HCT116 (cell line): ENCODE measurements at regions not wholly inside any gene's neighbourhood (a gene's known extent, or its start where the extent isn't known, plus 50 kb on each side); places are given as distances from the start of the nearest gene placed in this dataset.

Source experiments
- CTCF ChIP-seq, 3 experiments: fragments of 200-600 bp in 1 of 3; sonication (generic) in 1 of 3; IDR thresholded peaks in 2 of 3; conservative IDR thresholded peaks in 1 of 3; 2 replicates each; pipeline ENCODE4 v1.5.1; 2012 to 2017; ENCODE audit warnings: low read depth in 2 of 3, low read length in 2 of 3, antibody characterized with exemption in 1 of 3, borderline replicate concordance in 1 of 3, control low read depth in 1 of 3, mild to moderate bottlenecking in 1 of 3, mixed read lengths in 1 of 3, mixed run types in 1 of 3, moderate library complexity in 1 of 3; ENCODE audit not compliant: insufficient read depth in 1 of 3
- EGR1 ChIP-seq: IDR thresholded peaks from 2 replicates; pipeline ENCODE4 v1.6.1; 2012; ENCODE audit warnings: low read depth
- EZH2 ChIP-seq: fragments of 200-600 bp; sonication (generic); IDR thresholded peaks from 2 replicates; pipeline ENCODE4 v1.6.1; 2017; ENCODE audit warnings: antibody characterized with exemption, mixed run types
- POLR2A ChIP-seq: IDR thresholded peaks from 2 replicates; pipeline ENCODE4 v1.7.0; 2011; ENCODE audit warnings: borderline replicate concordance; ENCODE audit not compliant: insufficient read depth, insufficient read length; ENCODE audit errors: extremely low read depth
- RAD21 ChIP-seq: IDR thresholded peaks from 2 replicates; pipeline ENCODE4 v1.6.1; 2012; ENCODE audit warnings: low read depth, mild to moderate bottlenecking
- SP1 ChIP-seq: IDR thresholded peaks from 2 replicates; pipeline ENCODE4 v1.6.1; 2012; ENCODE audit warnings: low read depth
- TCF7L2 ChIP-seq: IDR thresholded peaks from 2 replicates; pipeline ENCODE4 v1.7.0; 2011; ENCODE audit warnings: borderline replicate concordance, inconsistent platforms; ENCODE audit not compliant: insufficient read depth, insufficient read length; ENCODE audit errors: extremely low read depth
- YY1 ChIP-seq: IDR thresholded peaks from 2 replicates; pipeline ENCODE4 v1.6.1; 2011; ENCODE audit warnings: low read length, low read depth, moderate library complexity, mild to moderate bottlenecking; ENCODE audit not compliant: insufficient replicate concordance; ENCODE audit errors: extremely low read depth
- ZFX ChIP-seq: fragments of 450-650 bp; IDR thresholded peaks from 2 replicates; pipeline ENCODE4 v1.6.1; 2017
- ZNF274 ChIP-seq: fragments of 200-500 bp; sonication (Bioruptor generic); IDR thresholded peaks from 2 replicates; pipeline ENCODE4 v1.6.1; 2014; ENCODE audit warnings: mild to moderate bottlenecking, low read depth, low read length, inconsistent platforms
- TF ChIP-seq, protein P1 (sequence below): IDR thresholded peaks from 2 replicates; pipeline ENCODE4 v1.6.1; 2011; ENCODE audit warnings: mild to moderate bottlenecking, low read length, moderate library complexity; ENCODE audit not compliant: insufficient replicate concordance; ENCODE audit errors: extremely low read depth

DNA sequence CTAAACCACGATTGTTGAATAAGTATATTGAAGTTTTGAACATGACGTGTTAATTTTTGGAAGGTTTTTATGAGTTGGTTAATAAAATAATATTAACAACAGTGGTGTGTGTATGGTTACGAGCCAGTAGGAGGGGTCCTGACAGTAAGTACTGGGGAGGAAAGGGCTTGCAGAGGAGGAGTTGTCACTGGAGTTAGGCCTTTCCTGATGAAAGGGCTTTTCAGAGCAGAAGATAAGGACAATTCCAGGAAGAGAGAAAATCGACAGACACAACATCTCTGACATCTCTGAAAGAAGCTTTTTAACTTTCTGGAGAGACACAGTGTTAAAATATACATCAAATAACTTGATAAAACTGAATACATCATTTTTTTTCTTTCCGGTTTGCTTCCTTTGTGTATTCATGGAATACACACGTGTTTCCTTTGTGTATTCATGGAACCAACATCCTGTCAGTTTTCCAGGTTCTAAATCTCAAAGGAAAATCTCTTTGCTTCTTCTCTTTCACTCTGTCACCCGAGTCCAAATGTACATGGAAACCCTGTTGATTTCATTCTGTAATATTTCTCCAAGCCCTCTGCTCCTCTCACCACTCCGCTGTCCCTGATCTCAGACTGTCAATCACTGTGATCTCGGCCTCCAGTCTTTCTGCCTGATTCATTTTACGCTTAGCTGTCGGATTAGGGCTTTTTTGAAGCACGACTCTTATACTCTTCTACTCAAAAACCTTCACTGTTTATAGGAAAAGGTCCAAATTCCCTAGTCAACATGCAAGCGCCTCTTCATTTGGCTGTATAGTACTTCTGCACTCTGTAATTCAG is 374.4 kb downstream of the DLEU7 start:
- no peak for TF ChIP-seq CTCF (IDR thresholded peaks at IDR 0.05 in 2 of 3, conservative IDR thresholded peaks at IDR 0.05 in 1 of 3; ENCODE audit: borderline replicate concordance in 1 of 3, insufficient read depth in 1 of 3, low read depth in 2 of 3, low read length in 2 of 3)
- TF ChIP-seq TCF7L2, result no peak
- TF ChIP-seq YY1, result no peak
- TF ChIP-seq POLR2A, result no peak
- TF ChIP-seq RAD21, result no peak
- no peak for TF ChIP-seq SP1
- TF ChIP-seq ZFX, result no peak
- TF ChIP-seq, protein P1, sequence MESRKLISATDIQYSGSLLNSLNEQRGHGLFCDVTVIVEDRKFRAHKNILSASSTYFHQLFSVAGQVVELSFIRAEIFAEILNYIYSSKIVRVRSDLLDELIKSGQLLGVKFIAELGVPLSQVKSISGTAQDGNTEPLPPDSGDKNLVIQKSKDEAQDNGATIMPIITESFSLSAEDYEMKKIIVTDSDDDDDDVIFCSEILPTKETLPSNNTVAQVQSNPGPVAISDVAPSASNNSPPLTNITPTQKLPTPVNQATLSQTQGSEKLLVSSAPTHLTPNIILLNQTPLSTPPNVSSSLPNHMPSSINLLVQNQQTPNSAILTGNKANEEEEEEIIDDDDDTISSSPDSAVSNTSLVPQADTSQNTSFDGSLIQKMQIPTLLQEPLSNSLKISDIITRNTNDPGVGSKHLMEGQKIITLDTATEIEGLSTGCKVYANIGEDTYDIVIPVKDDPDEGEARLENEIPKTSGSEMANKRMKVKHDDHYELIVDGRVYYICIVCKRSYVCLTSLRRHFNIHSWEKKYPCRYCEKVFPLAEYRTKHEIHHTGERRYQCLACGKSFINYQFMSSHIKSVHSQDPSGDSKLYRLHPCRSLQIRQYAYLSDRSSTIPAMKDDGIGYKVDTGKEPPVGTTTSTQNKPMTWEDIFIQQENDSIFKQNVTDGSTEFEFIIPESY, result no peak
- no peak for TF ChIP-seq ZNF274
- TF ChIP-seq EGR1, result no peak
- TF ChIP-seq EZH2, result no peak
